ENCODE measurements at regions not wholly inside any gene's neighbourhood (a gene's known extent, or its start where the extent isn't known, plus 50 kb on each side); places are given as distances from the start of the nearest gene placed in this dataset.

DNA sequence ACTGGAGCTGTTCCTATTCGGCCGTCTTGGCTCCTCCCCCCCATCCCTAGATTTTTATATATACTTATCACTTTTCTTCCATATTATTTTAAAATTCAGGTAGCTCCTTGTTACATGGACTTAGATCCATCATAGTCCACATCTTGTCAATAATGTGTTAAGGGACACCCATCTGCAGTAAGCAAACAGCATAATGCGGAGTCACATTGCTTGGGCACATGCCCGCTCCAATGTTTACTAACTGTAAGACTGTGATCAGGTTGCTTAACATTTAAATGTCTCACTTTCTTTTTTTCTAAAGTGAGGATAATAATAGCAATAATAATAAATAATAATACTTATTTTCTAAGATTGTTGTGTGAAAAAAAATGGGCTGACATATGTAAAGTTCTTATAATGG is 303.2 kb upstream of the SOX14 start:
- TF ChIP-seq PRMT3 (CRISPR knock-in tag; IDR thresholded peaks at IDR 0.05; ENCODE audit: borderline replicate concordance, low read depth) (no peak), RBM22 (optimal IDR thresholded peaks at IDR 0.05; ENCODE audit: low read length) (no peak), KAT2B (IDR thresholded peaks at IDR 0.05; ENCODE audit: borderline replicate concordance, low read depth, low read length) (no peak), HOXA7 (CRISPR knock-in tag; IDR thresholded peaks at IDR 0.05) (no peak), RFX5 (IDR thresholded peaks at IDR 0.05; ENCODE audit: low read depth, low read length) (no peak), E2F5 (CRISPR knock-in tag; conservative IDR thresholded peaks at IDR 0.05) (no peak), ATF1 (CRISPR knock-in tag; IDR thresholded peaks at IDR 0.05) (no peak), SMAD1 (CRISPR knock-in tag; IDR thresholded peaks at IDR 0.05; ENCODE audit: borderline replicate concordance, low read depth) (no peak), NR2C2 (CRISPR knock-in tag; IDR thresholded peaks at IDR 0.05; ENCODE audit: borderline replicate concordance) (no peak), JUND (CRISPR knock-in tag; IDR thresholded peaks at IDR 0.05) (no peak), ZNF160 (CRISPR knock-in tag; IDR thresholded peaks at IDR 0.05) (no peak)
- TF ChIP-seq, protein P1, sequence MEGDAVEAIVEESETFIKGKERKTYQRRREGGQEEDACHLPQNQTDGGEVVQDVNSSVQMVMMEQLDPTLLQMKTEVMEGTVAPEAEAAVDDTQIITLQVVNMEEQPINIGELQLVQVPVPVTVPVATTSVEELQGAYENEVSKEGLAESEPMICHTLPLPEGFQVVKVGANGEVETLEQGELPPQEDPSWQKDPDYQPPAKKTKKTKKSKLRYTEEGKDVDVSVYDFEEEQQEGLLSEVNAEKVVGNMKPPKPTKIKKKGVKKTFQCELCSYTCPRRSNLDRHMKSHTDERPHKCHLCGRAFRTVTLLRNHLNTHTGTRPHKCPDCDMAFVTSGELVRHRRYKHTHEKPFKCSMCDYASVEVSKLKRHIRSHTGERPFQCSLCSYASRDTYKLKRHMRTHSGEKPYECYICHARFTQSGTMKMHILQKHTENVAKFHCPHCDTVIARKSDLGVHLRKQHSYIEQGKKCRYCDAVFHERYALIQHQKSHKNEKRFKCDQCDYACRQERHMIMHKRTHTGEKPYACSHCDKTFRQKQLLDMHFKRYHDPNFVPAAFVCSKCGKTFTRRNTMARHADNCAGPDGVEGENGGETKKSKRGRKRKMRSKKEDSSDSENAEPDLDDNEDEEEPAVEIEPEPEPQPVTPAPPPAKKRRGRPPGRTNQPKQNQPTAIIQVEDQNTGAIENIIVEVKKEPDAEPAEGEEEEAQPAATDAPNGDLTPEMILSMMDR (CRISPR knock-in tag; IDR thresholded peaks at IDR 0.05) = no peak
- TF ChIP-seq, protein P2, sequence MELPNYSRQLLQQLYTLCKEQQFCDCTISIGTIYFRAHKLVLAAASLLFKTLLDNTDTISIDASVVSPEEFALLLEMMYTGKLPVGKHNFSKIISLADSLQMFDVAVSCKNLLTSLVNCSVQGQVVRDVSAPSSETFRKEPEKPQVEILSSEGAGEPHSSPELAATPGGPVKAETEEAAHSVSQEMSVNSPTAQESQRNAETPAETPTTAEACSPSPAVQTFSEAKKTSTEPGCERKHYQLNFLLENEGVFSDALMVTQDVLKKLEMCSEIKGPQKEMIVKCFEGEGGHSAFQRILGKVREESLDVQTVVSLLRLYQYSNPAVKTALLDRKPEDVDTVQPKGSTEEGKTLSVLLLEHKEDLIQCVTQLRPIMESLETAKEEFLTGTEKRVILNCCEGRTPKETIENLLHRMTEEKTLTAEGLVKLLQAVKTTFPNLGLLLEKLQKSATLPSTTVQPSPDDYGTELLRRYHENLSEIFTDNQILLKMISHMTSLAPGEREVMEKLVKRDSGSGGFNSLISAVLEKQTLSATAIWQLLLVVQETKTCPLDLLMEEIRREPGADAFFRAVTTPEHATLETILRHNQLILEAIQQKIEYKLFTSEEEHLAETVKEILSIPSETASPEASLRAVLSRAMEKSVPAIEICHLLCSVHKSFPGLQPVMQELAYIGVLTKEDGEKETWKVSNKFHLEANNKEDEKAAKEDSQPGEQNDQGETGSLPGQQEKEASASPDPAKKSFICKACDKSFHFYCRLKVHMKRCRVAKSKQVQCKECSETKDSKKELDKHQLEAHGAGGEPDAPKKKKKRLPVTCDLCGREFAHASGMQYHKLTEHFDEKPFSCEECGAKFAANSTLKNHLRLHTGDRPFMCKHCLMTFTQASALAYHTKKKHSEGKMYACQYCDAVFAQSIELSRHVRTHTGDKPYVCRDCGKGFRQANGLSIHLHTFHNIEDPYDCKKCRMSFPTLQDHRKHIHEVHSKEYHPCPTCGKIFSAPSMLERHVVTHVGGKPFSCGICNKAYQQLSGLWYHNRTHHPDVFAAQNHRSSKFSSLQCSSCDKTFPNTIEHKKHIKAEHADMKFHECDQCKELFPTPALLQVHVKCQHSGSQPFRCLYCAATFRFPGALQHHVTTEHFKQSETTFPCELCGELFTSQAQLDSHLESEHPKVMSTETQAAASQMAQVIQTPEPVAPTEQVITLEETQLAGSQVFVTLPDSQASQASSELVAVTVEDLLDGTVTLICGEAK (IDR thresholded peaks at IDR 0.05) = no peak
- TF ChIP-seq, protein P2 (CRISPR knock-in tag; IDR thresholded peaks at IDR 0.05) = no peak

Data from HepG2 (cell line).